H7 (cell line): ENCODE measurements at regions not wholly inside any gene's neighbourhood (a gene's known extent, or its start where the extent isn't known, plus 50 kb on each side); places are given as distances from the start of the nearest gene placed in this dataset.
"Not testable (repeated sequence)": the region's sequence is repeated elsewhere in the genome, so short reads cannot be mapped to it uniquely, and the experiment has no call there.

Experiments used
- DNase-seq: peaks from one replicate; pipeline ENCODE4 v3.0.0; 2012
- H3K27me3 ChIP-seq: 2 replicates; pipeline ENCODE4 v1.6.0; 2011; ENCODE audit warnings: mild to moderate bottlenecking, low read length; ENCODE audit not compliant: control insufficient read depth, insufficient read depth
- H3K36me3 ChIP-seq: replicated peaks from 2 replicates; pipeline ENCODE4 v1.5.1; 2011; ENCODE audit warnings: low read length; ENCODE audit not compliant: control insufficient read depth, insufficient read depth
- H3K4me3 ChIP-seq: 2 replicates; pipeline ENCODE4 v1.5.1; 2011; ENCODE audit warnings: low read depth, mild to moderate bottlenecking, control low read depth, low read length, moderate library complexity; ENCODE audit not compliant: insufficient read depth

- no peak for DNase-seq
- Histone ChIP-seq H3K27me3 (no peaks in the 10 kb centered on the region), H3K36me3 (no peaks in the 10 kb centered on the region), H3K4me3 (no peak overlapping the region)
Observed at GRCh38 chr4:16411501-16412085, 185.3 kb upstream of the TAPT1 start.

DNA sequence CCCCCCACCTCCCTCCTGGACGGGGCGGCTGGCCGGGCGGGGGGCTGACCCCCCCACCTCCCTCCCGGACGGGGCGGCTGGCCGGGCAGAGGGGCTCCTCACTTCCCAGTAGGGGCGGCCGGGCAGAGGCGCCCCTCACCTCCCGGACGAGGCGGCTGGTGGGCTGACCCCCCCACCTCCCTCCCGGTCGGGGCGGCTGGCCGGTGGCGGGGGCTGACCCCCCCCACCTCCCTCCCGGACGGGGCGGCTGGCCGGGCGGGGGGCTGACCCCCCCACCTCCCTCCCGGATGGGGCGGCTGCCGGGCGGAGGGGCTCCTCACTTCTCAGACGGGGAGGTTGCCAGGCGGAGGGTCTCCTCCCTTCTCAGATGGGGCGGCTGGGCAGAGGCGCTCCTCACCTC lies 166.9 kb upstream of the TAPT1 start:
- not testable (repeated sequence) for DNase-seq, H3K4me3 ChIP-seq, H3K27me3 ChIP-seq, H3K36me3 ChIP-seq

GRCh38 chr4:16391196-16391595 lies 164.9 kb upstream of the TAPT1 start:
- no peaks in the 10 kb centered on the region for H3K27me3 ChIP-seq
- no peak for DNase-seq
- no peaks in the 10 kb centered on the region for H3K36me3 ChIP-seq
- H3K4me3 ChIP-seq: no peak overlapping the region

DNA sequence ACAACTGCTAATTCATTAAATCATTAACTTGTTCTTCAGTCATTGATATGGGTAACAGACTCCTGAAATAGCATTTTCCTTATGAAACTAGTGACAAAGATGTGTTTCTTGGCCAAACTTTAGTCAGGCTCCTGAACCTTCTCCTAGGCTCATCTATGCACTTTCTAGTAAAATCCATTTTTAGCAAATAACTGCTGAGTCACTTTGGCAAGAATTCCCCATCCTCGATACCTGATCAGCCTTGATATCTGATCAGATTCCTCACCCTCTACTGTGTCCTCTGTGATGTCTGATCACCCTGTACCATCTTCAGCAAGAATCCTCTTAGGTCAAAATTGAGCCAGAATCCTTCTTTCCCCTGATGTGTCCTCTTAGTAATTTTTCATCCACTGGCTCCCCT lies 161.2 kb upstream of the TAPT1 start:
- Histone ChIP-seq H3K4me3 (no peak overlapping the region), H3K36me3 (no peaks in the 10 kb centered on the region), H3K27me3 (no peaks in the 10 kb centered on the region)
- no peak for DNase-seq

DNA sequence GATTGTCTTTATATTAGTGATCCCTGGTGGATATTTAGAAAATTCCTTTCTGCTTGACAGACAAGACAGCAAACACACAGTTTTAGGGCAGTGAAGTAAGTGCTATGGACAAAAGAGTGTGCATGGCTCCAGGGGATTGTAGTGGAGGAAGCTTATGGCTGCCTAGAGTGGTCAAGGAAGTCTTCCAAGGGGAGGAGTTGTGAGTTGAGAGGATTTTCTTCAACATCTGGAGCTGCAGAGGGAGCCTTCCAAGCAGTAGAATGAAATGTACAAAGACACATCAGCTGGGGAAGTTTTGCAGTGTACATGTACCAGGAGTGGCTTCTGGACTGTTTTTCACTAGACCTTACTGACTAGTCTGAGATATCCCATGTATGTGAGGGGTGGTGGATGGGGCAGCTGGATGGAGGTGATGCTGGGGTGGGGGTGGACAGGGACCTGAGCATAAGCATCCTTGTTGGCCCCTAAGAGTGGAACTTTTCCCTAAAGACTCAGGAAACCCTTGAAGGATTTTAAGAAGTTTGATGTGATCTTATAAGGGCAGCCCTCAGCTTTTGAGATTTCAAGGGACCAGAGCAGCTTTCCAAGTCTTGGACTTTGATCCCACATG lies 160.5 kb upstream of the TAPT1 start:
- H3K27me3 ChIP-seq: no peaks in the 10 kb centered on the region
- H3K4me3 ChIP-seq: no peak overlapping the region
- no peak for DNase-seq
- H3K36me3 ChIP-seq: no peaks in the 10 kb centered on the region

DNA sequence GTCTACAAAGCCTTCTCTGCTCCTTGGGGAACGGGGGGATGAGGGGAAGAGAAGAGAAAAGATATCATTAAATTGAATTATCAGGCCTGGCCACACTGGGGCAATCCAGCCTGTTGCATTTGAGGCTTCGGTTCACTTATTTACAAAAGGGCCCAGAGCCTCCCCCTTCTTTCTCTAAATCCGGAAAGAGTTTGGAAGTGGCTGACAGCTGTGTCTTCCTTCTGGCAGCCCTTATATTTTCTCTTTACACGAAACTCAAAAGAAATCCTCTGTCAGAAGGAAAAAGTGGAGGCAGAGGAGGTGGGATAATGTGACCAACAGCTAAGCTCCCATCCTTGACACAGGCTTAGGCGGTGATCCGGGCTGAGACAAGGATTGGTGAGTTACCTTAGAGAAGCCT lies 158.3 kb upstream of the TAPT1 start:
- Histone ChIP-seq H3K27me3 (no peaks in the 10 kb centered on the region), H3K4me3 (no peak overlapping the region), H3K36me3 (no peaks in the 10 kb centered on the region)
- no peak for DNase-seq

DNA sequence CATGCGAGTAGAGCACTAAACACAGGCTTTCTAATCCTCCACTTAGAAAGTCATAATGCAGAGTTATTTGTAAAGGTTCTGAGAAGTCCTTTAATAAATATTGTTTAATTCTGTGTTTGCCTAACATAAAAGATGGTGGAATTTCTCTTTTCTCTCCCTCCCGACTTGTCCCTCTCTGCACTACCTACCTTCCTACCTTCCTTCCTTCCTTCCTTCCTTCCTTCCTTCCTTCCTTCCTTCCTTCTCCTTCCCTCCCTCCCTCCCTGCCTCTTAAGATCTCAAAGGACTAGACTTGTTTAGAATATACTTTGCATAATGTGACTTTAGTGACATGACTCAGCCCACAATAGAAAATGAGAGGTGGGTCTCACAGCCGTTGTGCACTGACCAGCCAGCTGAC lies 156.3 kb upstream of the TAPT1 start:
- no peak for DNase-seq
- Histone ChIP-seq H3K36me3 (no peaks in the 10 kb centered on the region), H3K27me3 (no peaks in the 10 kb centered on the region), H3K4me3 (no peak overlapping the region)

GRCh38 chr4:16377887-16378286 lies 151.6 kb upstream of the TAPT1 start:
- H3K4me3 ChIP-seq: no peak overlapping the region
- H3K36me3 ChIP-seq: no peaks in the 10 kb centered on the region
- DNase-seq: no peak
- H3K27me3 ChIP-seq: no peaks in the 10 kb centered on the region

DNA sequence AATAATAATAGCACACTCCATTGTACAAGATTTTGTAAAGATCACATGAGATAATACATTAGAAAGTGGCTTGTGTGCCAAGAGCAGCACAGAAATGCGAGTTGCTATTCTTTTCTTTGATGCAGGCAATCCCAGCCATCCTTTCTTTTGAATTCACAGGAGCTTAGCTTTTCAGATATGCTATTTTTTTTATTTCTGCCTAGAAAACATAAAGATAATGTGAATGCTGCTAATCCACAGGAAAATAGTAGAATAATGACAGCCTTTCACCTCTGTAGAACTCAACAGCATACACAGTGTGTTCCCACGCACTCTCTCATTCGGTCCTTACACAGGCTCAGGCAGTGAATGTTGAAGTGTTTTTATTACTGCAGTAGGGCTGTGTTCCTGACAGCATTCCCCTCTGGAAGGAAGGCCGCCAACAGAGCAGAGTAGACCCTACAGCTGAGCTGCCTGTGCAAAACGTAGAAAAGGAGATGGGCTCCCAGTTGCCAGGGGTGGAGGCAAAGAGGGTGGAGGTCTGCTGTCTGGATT lies 138.8 kb upstream of the TAPT1 start:
- Histone ChIP-seq H3K4me3 (no peak overlapping the region), H3K36me3 (no peaks in the 10 kb centered on the region), H3K27me3 (no peaks in the 10 kb centered on the region)
- no peak for DNase-seq

- Histone ChIP-seq H3K36me3 (no peaks in the 10 kb centered on the region), H3K4me3 (no peak overlapping the region), H3K27me3 (no peaks in the 10 kb centered on the region)
- DNase-seq: no peak
Observed at GRCh38 chr4:16360694-16361262, 134.5 kb upstream of the TAPT1 start.

DNA sequence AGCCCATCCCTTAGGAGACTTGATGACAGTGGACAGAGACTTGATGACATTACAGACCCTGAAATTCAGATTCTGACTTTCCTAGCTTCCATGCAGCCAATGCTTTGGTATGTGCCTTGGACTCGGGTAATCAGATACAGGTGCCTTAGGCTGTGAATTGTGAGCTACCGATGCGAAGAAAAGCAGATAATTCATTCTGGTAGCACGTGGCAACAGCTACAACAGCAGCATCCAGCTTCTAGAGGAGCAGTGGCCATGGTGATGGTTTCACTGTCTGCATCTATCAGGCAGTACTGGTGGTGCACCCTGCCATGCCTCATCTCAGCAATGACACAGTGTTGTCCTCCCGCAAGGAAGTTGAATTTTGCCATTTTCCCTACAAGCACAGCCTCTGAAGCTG lies 126.9 kb upstream of the TAPT1 start:
- Histone ChIP-seq H3K36me3 (no peaks in the 10 kb centered on the region), H3K27me3 (no peaks in the 10 kb centered on the region), H3K4me3 (no peak overlapping the region)
- DNase-seq: no peak

DNA sequence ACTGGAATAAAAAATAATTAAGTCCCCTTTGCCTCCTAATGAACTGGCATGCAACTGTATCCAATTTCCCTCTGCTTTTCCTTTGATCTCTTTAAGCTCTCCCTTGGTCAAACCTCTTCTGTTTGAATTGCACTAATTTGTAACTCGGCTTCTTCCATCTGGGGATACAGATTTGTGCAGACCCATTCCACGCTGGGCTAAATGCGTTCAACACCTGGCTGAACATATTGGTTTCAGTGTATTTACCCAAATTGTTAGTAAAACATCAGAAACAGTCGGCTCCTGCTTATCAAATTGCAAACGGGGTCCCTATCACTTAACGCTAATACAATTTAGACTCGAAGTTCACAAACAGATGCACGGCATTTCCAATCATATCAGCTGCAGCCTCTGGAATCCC lies 124.9 kb upstream of the TAPT1 start:
- DNase-seq: no peak
- no peak overlapping the region for H3K4me3 ChIP-seq

GRCh38 chr4:16344853-16345252 lies 118.6 kb upstream of the TAPT1 start:
- DNase-seq: no peak
- Histone ChIP-seq H3K27me3 (no peaks in the 10 kb centered on the region), H3K4me3 (no peak overlapping the region), H3K36me3 (no peaks in the 10 kb centered on the region)

More for the DNA sequence above, 124.9 kb upstream of the TAPT1 start:
- H3K36me3 ChIP-seq: no peaks in the 10 kb centered on the region
- no peaks in the 10 kb centered on the region for H3K27me3 ChIP-seq

GRCh38 chr4:16337936-16338335 lies 111.7 kb upstream of the TAPT1 start:
- H3K27me3 ChIP-seq: no peaks in the 10 kb centered on the region
- no peaks in the 10 kb centered on the region for H3K36me3 ChIP-seq
- no peak for DNase-seq
- H3K4me3 ChIP-seq: no peak overlapping the region

DNA sequence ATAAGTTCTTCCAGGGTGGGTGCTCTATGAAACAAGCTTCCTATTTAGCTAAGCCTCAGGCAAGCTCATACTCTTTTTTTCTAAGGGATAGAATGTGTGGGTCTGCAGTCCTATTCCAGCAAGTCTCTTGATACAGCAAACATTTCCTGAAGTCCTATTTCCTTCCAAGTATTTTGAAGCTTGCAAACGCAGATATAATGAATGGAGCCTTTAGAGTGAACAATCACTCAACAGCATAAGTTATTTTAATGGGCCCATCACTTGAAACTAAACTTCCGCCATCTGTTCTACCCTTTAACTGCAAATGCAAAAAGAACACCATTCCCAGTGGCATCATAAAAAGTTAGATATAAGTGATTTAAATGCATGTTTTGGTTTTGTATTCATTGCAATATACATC lies 108.3 kb upstream of the TAPT1 start:
- no peaks in the 10 kb centered on the region for H3K36me3 ChIP-seq
- no peak overlapping the region for H3K4me3 ChIP-seq
- H3K27me3 ChIP-seq: no peaks in the 10 kb centered on the region
- DNase-seq: no peak
